ENCODE measurements at regions not wholly inside any gene's neighbourhood (a gene's known extent, or its start where the extent isn't known, plus 50 kb on each side); places are given as distances from the start of the nearest gene placed in this dataset.

GRCh38 chr11:121924191-121924590 is 191.8 kb downstream of the BLID start:
- no peak overlapping the region for H3K4me3 ChIP-seq
- H3K9me3 ChIP-seq, result no peaks in the 10 kb centered on the region
- intact Hi-C loops (cut with DNase I), result no loop called here
- no peaks in the 10 kb centered on the region for H3K27me3 ChIP-seq (replicated peaks; ENCODE audit: insufficient read depth)
- no peak for DNase-seq (ENCODE audit: low spot score)
- H3K4me1 ChIP-seq (replicated peaks), result no peaks in the 10 kb centered on the region
- no peaks in the 10 kb centered on the region for H3K36me3 ChIP-seq
- H3K27ac ChIP-seq, result no peak overlapping the region
- TF ChIP-seq POLR2A (IDR thresholded peaks at IDR 0.05), result no peak
- TF ChIP-seq POLR2AphosphoS5 (IDR thresholded peaks at IDR 0.05), result no peak
- no peak for TF ChIP-seq CTCF (IDR thresholded peaks at IDR 0.05)
- WGBS, result 93% methylated on average over 6 of the region's 6 CpGs

DNA sequence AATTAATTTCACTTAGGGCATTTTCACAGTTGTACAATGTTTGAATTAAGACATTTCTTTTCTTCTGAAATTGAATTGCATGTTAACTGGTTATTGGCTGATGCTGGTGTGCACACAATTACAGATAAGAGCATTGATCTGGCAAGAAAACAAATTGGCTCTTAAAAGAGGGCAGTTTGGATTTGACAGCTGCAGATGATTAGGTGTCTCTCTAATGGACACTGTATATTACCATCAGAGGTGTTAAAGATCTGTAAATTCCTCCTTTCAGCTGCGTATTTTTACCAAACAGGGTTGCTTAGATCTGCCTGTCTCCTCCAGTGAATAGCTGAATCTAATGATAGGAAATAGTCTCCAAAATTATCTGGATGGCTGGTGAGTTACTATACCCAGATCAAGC is 198.5 kb downstream of the BLID start:
- TF ChIP-seq POLR2AphosphoS5 (IDR thresholded peaks at IDR 0.05), result no peak
- TF ChIP-seq CTCF (IDR thresholded peaks at IDR 0.05), result no peak
- no peak for TF ChIP-seq POLR2A (IDR thresholded peaks at IDR 0.05)
- 82% methylated on average over 1 of the region's 1 CpG for WGBS
- H3K27ac ChIP-seq, result no peak overlapping the region

GRCh38 chr11:121914508-121915059 is 201.4 kb downstream of the BLID start:
- no peaks in the 10 kb centered on the region for H3K36me3 ChIP-seq
- no peak for DNase-seq (ENCODE audit: low spot score)
- H3K4me3 ChIP-seq, result no peak overlapping the region
- H3K4me1 ChIP-seq (replicated peaks), result no peaks in the 10 kb centered on the region
- intact Hi-C loops (cut with DNase I), result no loop called here
- no peaks in the 10 kb centered on the region for H3K9me3 ChIP-seq
- no peak overlapping the region for H3K27ac ChIP-seq
- 51% methylated on average over 2 of the region's 2 CpGs for WGBS
- no peak for TF ChIP-seq POLR2A (IDR thresholded peaks at IDR 0.05)
- no peak for TF ChIP-seq CTCF (IDR thresholded peaks at IDR 0.05)
- TF ChIP-seq POLR2AphosphoS5 (IDR thresholded peaks at IDR 0.05), result no peak
- H3K27me3 ChIP-seq (replicated peaks; ENCODE audit: insufficient read depth), result no peaks in the 10 kb centered on the region

More for the DNA sequence above, 198.5 kb downstream of the BLID start:
- Histone ChIP-seq H3K4me3 (no peak overlapping the region), H3K9me3 (no peaks in the 10 kb centered on the region), H3K36me3 (no peaks in the 10 kb centered on the region), H3K27me3 (replicated peaks; ENCODE audit: insufficient read depth) (no peaks in the 10 kb centered on the region), H3K4me1 (replicated peaks) (no peaks in the 10 kb centered on the region)
- DNase-seq (ENCODE audit: low spot score), result no peak
- intact Hi-C loops (cut with DNase I), result no loop called here

GRCh38 chr11:121909596-121909995 is 206.4 kb downstream of the BLID start:
- TF ChIP-seq POLR2AphosphoS5 (IDR thresholded peaks at IDR 0.05) (no peak), POLR2A (IDR thresholded peaks at IDR 0.05) (no peak), CTCF (IDR thresholded peaks at IDR 0.05) (no peak)
- WGBS, result 67% methylated on average over 2 of the region's 2 CpGs
- H3K9me3 ChIP-seq, result no peaks in the 10 kb centered on the region
- no peak overlapping the region for H3K27ac ChIP-seq
- no peaks in the 10 kb centered on the region for H3K36me3 ChIP-seq
- H3K27me3 ChIP-seq (replicated peaks; ENCODE audit: insufficient read depth), result no peaks in the 10 kb centered on the region
- H3K4me3 ChIP-seq, result no peak overlapping the region
- intact Hi-C loops (cut with DNase I), result no loop called here
- H3K4me1 ChIP-seq (replicated peaks), result no peaks in the 10 kb centered on the region
- no peak for DNase-seq (ENCODE audit: low spot score)

GRCh38 chr11:121907379-121907778 is 208.6 kb downstream of the BLID start:
- 74% methylated on average over 2 of the region's 2 CpGs for WGBS
- intact Hi-C loops (cut with DNase I), result no loop called here

More at GRCh38 chr11:121907379-121907778, 208.6 kb downstream of the BLID start:
- no peak overlapping the region for H3K4me3 ChIP-seq
- H3K27me3 ChIP-seq (replicated peaks; ENCODE audit: insufficient read depth), result no peaks in the 10 kb centered on the region
- H3K27ac ChIP-seq, result no peak overlapping the region
- TF ChIP-seq CTCF (IDR thresholded peaks at IDR 0.05) (no peak), POLR2AphosphoS5 (IDR thresholded peaks at IDR 0.05) (no peak), POLR2A (IDR thresholded peaks at IDR 0.05) (no peak)
- no peaks in the 10 kb centered on the region for H3K4me1 ChIP-seq (replicated peaks)
- no peaks in the 10 kb centered on the region for H3K9me3 ChIP-seq
- no peak for DNase-seq (ENCODE audit: low spot score)
- no peaks in the 10 kb centered on the region for H3K36me3 ChIP-seq
